GM12892 (cell line): ENCODE measurements at regions not wholly inside any gene's neighbourhood (a gene's known extent, or its start where the extent isn't known, plus 50 kb on each side); places are given as distances from the start of the nearest gene placed in this dataset.

Source experiments
- POLR2A ChIP-seq: IDR thresholded peaks from 2 replicates; pipeline ENCODE4 v1.6.1; 2011; ENCODE audit warnings: low read depth, low read length, control low read depth
- POLR2AphosphoS5 ChIP-seq: IDR thresholded peaks from 2 replicates; pipeline ENCODE4 v1.6.1; 2011; ENCODE audit warnings: low read depth, low read length, control low read depth
- TAF1 ChIP-seq: IDR thresholded peaks from 2 replicates; pipeline ENCODE4 v1.6.1; 2011; ENCODE audit warnings: low read depth, mild to moderate bottlenecking, control low read depth, low read length, borderline replicate concordance

- no peak for TF ChIP-seq TAF1
- TF ChIP-seq POLR2AphosphoS5 = no peak
- no peak for TF ChIP-seq POLR2A
These were observed 504.7 kb downstream of the KCNJ3 start for GRCh38 chr2:155203178-155203577.
